Astrocyte of the cerebellum (primary cell): ENCODE measurements at regions not wholly inside any gene's neighbourhood (a gene's known extent, or its start where the extent isn't known, plus 50 kb on each side); places are given as distances from the start of the nearest gene placed in this dataset.

Experiments
- DNase-seq: peaks from one replicate; pipeline ENCODE4 v3.0.0-alpha.2; 2011; ENCODE audit warnings: low read depth
- H3K4me3 ChIP-seq: 2 replicates; pipeline ENCODE4 v1.5.1; 2011; ENCODE audit warnings: mild to moderate bottlenecking, low read depth, low read length, moderate library complexity
- CTCF ChIP-seq: IDR thresholded peaks from 2 replicates; pipeline ENCODE4 v1.5.1; 2012; ENCODE audit warnings: low read length, low read depth, moderate library complexity, mild to moderate bottlenecking; ENCODE audit errors: missing control alignments
- in situ Hi-C: cut with HindIII; loops from 2 replicates; pipeline ENCODE4 v1.10.0; 2017; ENCODE audit warnings: low sequenced_read_pairs

GRCh38 chr4:157521906-157522305, 301.4 kb downstream of the GRIA2 start:
- in situ Hi-C loops, result loop anchor here (5.0 kb wide), 1 partner anchor 70 kb away; no protein-coding TSS in a partner anchor
- no peak for DNase-seq
- no peak for TF ChIP-seq CTCF

GRCh38 chr4:157514711-157515110, 294.2 kb downstream of the GRIA2 start:
- in situ Hi-C loops, result no loop called here
- H3K4me3 ChIP-seq, result no peak overlapping the region
- no peak for DNase-seq
- TF ChIP-seq CTCF, result peak; percentile 7

More at GRCh38 chr4:157521906-157522305, 301.4 kb downstream of the GRIA2 start:
- H3K4me3 ChIP-seq, result no peak overlapping the region

- in situ Hi-C loops, result no loop called here
- TF ChIP-seq CTCF, result no peak
- no peak for DNase-seq
- H3K4me3 ChIP-seq, result no peak overlapping the region
Observed at GRCh38 chr4:157509341-157509740, 288.8 kb downstream of the GRIA2 start.

GRCh38 chr4:157502656-157503055, 282.1 kb downstream of the GRIA2 start:
- no peak for DNase-seq
- H3K4me3 ChIP-seq, result no peak overlapping the region
- in situ Hi-C loops, result no loop called here
- TF ChIP-seq CTCF, result no peak

- no peak overlapping the region for H3K4me3 ChIP-seq
- no peak for DNase-seq
- in situ Hi-C loops, result no loop called here
- TF ChIP-seq CTCF, result no peak
Observed at GRCh38 chr4:157459785-157460184, 239.3 kb downstream of the GRIA2 start.

- in situ Hi-C loops, result no loop called here
- no peak for DNase-seq
- no peak overlapping the region for H3K4me3 ChIP-seq
- TF ChIP-seq CTCF, result no peak
Observed at GRCh38 chr4:157447195-157447594, 226.7 kb downstream of the GRIA2 start.

GRCh38 chr4:157444014-157444413, 223.5 kb downstream of the GRIA2 start:
- no peak for DNase-seq
- no peak overlapping the region for H3K4me3 ChIP-seq
- in situ Hi-C loops, result no loop called here
- no peak for TF ChIP-seq CTCF
